ENCODE measurements at regions not wholly inside any gene's neighbourhood (a gene's known extent, or its start where the extent isn't known, plus 50 kb on each side); places are given as distances from the start of the nearest gene placed in this dataset.
A peak's percentile ranks its signal among the peaks of the same experiment; 100 is the strongest.
"Not testable (repeated sequence)": the region's sequence is repeated elsewhere in the genome, so short reads cannot be mapped to it uniquely, and the experiment has no call there.

- Mint-ChIP-seq H3K27me3 (ENCODE audit: low read depth) (no peaks in the 10 kb centered on the region), H3K4me1 (ENCODE audit: low read depth) (no peaks in the 10 kb centered on the region), H3K4me3 (ENCODE audit: unreplicated experiment) (no peak overlapping the region), H3K36me3 (ENCODE audit: low read depth) (no peaks in the 10 kb centered on the region), H3K9me3 (ENCODE audit: low read depth) (no peaks in the 10 kb centered on the region), H3K27ac (ENCODE audit: unreplicated experiment) (no peak overlapping the region)
- no peak for DNase-seq (ENCODE audit: low spot score)
- TF ChIP-seq, protein P1, sequence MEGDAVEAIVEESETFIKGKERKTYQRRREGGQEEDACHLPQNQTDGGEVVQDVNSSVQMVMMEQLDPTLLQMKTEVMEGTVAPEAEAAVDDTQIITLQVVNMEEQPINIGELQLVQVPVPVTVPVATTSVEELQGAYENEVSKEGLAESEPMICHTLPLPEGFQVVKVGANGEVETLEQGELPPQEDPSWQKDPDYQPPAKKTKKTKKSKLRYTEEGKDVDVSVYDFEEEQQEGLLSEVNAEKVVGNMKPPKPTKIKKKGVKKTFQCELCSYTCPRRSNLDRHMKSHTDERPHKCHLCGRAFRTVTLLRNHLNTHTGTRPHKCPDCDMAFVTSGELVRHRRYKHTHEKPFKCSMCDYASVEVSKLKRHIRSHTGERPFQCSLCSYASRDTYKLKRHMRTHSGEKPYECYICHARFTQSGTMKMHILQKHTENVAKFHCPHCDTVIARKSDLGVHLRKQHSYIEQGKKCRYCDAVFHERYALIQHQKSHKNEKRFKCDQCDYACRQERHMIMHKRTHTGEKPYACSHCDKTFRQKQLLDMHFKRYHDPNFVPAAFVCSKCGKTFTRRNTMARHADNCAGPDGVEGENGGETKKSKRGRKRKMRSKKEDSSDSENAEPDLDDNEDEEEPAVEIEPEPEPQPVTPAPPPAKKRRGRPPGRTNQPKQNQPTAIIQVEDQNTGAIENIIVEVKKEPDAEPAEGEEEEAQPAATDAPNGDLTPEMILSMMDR (IDR thresholded peaks at IDR 0.05) = no peak
These were observed 279.3 kb upstream of the PDE3A start for GRCh38 chr12:20089077-20089476.

- not testable (repeated sequence) for H3K4me3 Mint-ChIP-seq (ENCODE audit: unreplicated experiment); H3K9me3 Mint-ChIP-seq (ENCODE audit: low read depth); H3K36me3 Mint-ChIP-seq (ENCODE audit: low read depth); H3K27me3 Mint-ChIP-seq (ENCODE audit: low read depth); H3K27ac Mint-ChIP-seq (ENCODE audit: unreplicated experiment)
- peak; percentile 88 for DNase-seq (ENCODE audit: low spot score)
- H3K4me1 Mint-ChIP-seq (ENCODE audit: low read depth) = peaks cover 23% of the 10 kb centered on the region
These were observed 275.0 kb upstream of the PDE3A start for GRCh38 chr12:20093190-20093810.

DNA sequence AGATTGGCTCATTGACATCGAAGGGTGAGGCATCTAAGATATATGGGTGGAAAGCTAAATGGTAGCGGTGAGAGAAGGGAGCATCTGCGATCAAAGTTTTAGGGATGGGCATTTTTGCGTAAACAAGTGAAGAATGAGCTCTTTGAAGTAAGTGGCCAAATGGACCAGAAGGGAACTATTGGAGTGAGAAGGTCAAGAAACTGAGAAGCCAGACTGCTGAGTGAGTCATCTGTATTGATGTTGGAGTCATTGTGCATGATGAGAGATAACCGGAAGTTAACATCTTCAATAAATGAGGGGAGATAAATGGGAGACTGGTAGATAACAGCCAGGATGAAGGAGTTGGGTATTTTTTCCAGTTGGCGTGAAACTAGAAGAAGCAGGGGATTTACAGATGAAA, 271.9 kb upstream of the PDE3A start:
- no peaks in the 10 kb centered on the region for H3K27me3 Mint-ChIP-seq (ENCODE audit: low read depth)
- H3K4me1 Mint-ChIP-seq (ENCODE audit: low read depth) = peaks cover 53% of the 10 kb centered on the region
- TF ChIP-seq, protein P1 (IDR thresholded peaks at IDR 0.05) = no peak
- DNase-seq (ENCODE audit: low spot score) = no peak
- H3K4me3 Mint-ChIP-seq (ENCODE audit: unreplicated experiment) = no peak overlapping the region
- no peaks in the 10 kb centered on the region for H3K36me3 Mint-ChIP-seq (ENCODE audit: low read depth)
- H3K9me3 Mint-ChIP-seq (ENCODE audit: low read depth) = no peaks in the 10 kb centered on the region
- peak overlapping the region; percentile 83 for H3K27ac Mint-ChIP-seq (ENCODE audit: unreplicated experiment)

- Mint-ChIP-seq H3K27ac (ENCODE audit: unreplicated experiment) (peak overlapping the region; percentile 83), H3K4me1 (ENCODE audit: low read depth) (peaks cover 54% of the 10 kb centered on the region), H3K36me3 (ENCODE audit: low read depth) (no peaks in the 10 kb centered on the region), H3K9me3 (ENCODE audit: low read depth) (no peaks in the 10 kb centered on the region), H3K4me3 (ENCODE audit: unreplicated experiment) (no peak overlapping the region), H3K27me3 (ENCODE audit: low read depth) (no peaks in the 10 kb centered on the region)
- no peak for DNase-seq (ENCODE audit: low spot score)
- TF ChIP-seq, protein P1 (IDR thresholded peaks at IDR 0.05) = no peak
These were observed 270.7 kb upstream of the PDE3A start for GRCh38 chr12:20097626-20098025.

GRCh38 chr12:20099395-20100183, 268.7 kb upstream of the PDE3A start:
- peak overlapping the region; percentile 14 for H3K27ac Mint-ChIP-seq (ENCODE audit: unreplicated experiment)
- no peaks in the 10 kb centered on the region for H3K27me3 Mint-ChIP-seq (ENCODE audit: low read depth)

More at GRCh38 chr12:20099395-20100183, 268.7 kb upstream of the PDE3A start:
- H3K4me1 Mint-ChIP-seq (ENCODE audit: low read depth) = peaks cover 55% of the 10 kb centered on the region
- H3K4me3 Mint-ChIP-seq (ENCODE audit: unreplicated experiment) = no peak overlapping the region
- DNase-seq (ENCODE audit: low spot score) = no peak
- H3K9me3 Mint-ChIP-seq (ENCODE audit: low read depth) = no peaks in the 10 kb centered on the region
- no peaks in the 10 kb centered on the region for H3K36me3 Mint-ChIP-seq (ENCODE audit: low read depth)
- TF ChIP-seq, protein P1 (IDR thresholded peaks at IDR 0.05) = no peak

All from chondrocyte (in vitro differentiated cells).